ENCODE measurements at regions not wholly inside any gene's neighbourhood (a gene's known extent, or its start where the extent isn't known, plus 50 kb on each side); places are given as distances from the start of the nearest gene placed in this dataset.
"Not testable (repeated sequence)": the region's sequence is repeated elsewhere in the genome, so short reads cannot be mapped to it uniquely, and the experiment has no call there.

GRCh38 chr15:77864211-77865105, 213.1 kb downstream of the TBC1D2B start:
- H3K27ac ChIP-seq: no peak overlapping the region
- H3K9me3 ChIP-seq: no peaks in the 10 kb centered on the region
- no peak overlapping the region for H3K9ac ChIP-seq
- H3K4me2 ChIP-seq: no peak overlapping the region
- no peak overlapping the region for H3K4me3 ChIP-seq
- 0 out of 2 replicates have a peak, but pooled peaks cover 5% of the 10 kb centered on the region for H4K20me1 ChIP-seq
- no peaks in the 10 kb centered on the region for H3K27me3 ChIP-seq
- TF ChIP-seq Cebpa-rat (IDR thresholded peaks at IDR 0.05): no peak
- H3K36me3 ChIP-seq: no peaks in the 10 kb centered on the region
- peaks cover 42% of the 10 kb centered on the region for H3K4me1 ChIP-seq

GRCh38 chr15:77863491-77864105, 213.9 kb downstream of the TBC1D2B start:
- peak overlapping the region; percentile 64; the same call in 1 of the 2 replicates for H3K4me2 ChIP-seq
- H3K4me3 ChIP-seq: no peak overlapping the region

GRCh38 chr15:77862651-77863104, 214.8 kb downstream of the TBC1D2B start:
- H3K36me3 ChIP-seq: no peaks in the 10 kb centered on the region
- H3K4me3 ChIP-seq: no peak overlapping the region
- no peaks in the 10 kb centered on the region for H3K9me3 ChIP-seq
- H3K9ac ChIP-seq: peak overlapping the region; percentile 16; the same call in 1 of the 2 replicates
- peaks cover 27% of the 10 kb centered on the region for H3K4me1 ChIP-seq
- H3K27me3 ChIP-seq: no peaks in the 10 kb centered on the region
- TF ChIP-seq Cebpa-rat (IDR thresholded peaks at IDR 0.05): no peak
- peak overlapping the region; percentile 64 for H3K4me2 ChIP-seq
- no peaks in the 10 kb centered on the region for H4K20me1 ChIP-seq
- H3K27ac ChIP-seq: 0 out of 2 replicates have a peak overlapping the region, but pooled peaks have one; percentile 5

More at GRCh38 chr15:77863491-77864105, 213.9 kb downstream of the TBC1D2B start:
- H3K27me3 ChIP-seq: no peaks in the 10 kb centered on the region
- H3K27ac ChIP-seq: no peak overlapping the region
- 0 out of 2 replicates have a peak, but pooled peaks cover 5% of the 10 kb centered on the region for H4K20me1 ChIP-seq
- peaks cover 37% of the 10 kb centered on the region for H3K4me1 ChIP-seq
- peak overlapping the region; percentile 16; the same call in 1 of the 2 replicates for H3K9ac ChIP-seq
- no peaks in the 10 kb centered on the region for H3K36me3 ChIP-seq
- TF ChIP-seq Cebpa-rat (IDR thresholded peaks at IDR 0.05): no peak
- no peaks in the 10 kb centered on the region for H3K9me3 ChIP-seq

GRCh38 chr15:77861997-77862635, 215.4 kb downstream of the TBC1D2B start:
- not testable (repeated sequence) for H3K9ac ChIP-seq, H3K9me3 ChIP-seq, H4K20me1 ChIP-seq, H3K36me3 ChIP-seq, H3K27me3 ChIP-seq, H3K4me3 ChIP-seq
- 0 out of 2 replicates have a peak overlapping the region, but pooled peaks have one; percentile 64 for H3K4me2 ChIP-seq
- 0 out of 2 replicates have a peak overlapping the region, but pooled peaks have one; percentile 5 for H3K27ac ChIP-seq
- peaks cover 24% of the 10 kb centered on the region for H3K4me1 ChIP-seq

- Histone ChIP-seq H4K20me1 (no peaks in the 10 kb centered on the region), H3K9ac (no peak overlapping the region), H3K27ac (no peak overlapping the region), H3K36me3 (no peaks in the 10 kb centered on the region), H3K9me3 (no peaks in the 10 kb centered on the region), H3K27me3 (no peaks in the 10 kb centered on the region), H3K4me2 (peak overlapping the region; percentile 12; the same call in 1 of the 2 replicates), H3K4me3 (no peak overlapping the region), H3K4me1 (peaks cover 24% of the 10 kb centered on the region)
- no peak for TF ChIP-seq Cebpa-rat (IDR thresholded peaks at IDR 0.05)
Measured at GRCh38 chr15:77860071-77860691, 217.3 kb downstream of the TBC1D2B start.

GRCh38 chr15:77859491-77860060, 217.9 kb downstream of the TBC1D2B start:
- H3K36me3 ChIP-seq: no peaks in the 10 kb centered on the region
- no peak overlapping the region for H3K27ac ChIP-seq
- H4K20me1 ChIP-seq: no peaks in the 10 kb centered on the region
- no peak overlapping the region for H3K4me3 ChIP-seq
- H3K4me2 ChIP-seq: peak overlapping the region; percentile 12; the same call in 1 of the 2 replicates
- H3K9ac ChIP-seq: no peak overlapping the region
- no peaks in the 10 kb centered on the region for H3K27me3 ChIP-seq
- TF ChIP-seq Cebpa-rat (IDR thresholded peaks at IDR 0.05): no peak
- H3K9me3 ChIP-seq: no peaks in the 10 kb centered on the region
- peaks cover 29% of the 10 kb centered on the region for H3K4me1 ChIP-seq

GRCh38 chr15:77858792-77859490, 218.6 kb downstream of the TBC1D2B start:
- H3K4me3 ChIP-seq: no peak overlapping the region
- H4K20me1 ChIP-seq: no peaks in the 10 kb centered on the region
- H3K4me1 ChIP-seq: peaks cover 33% of the 10 kb centered on the region
- H3K27ac ChIP-seq: no peak overlapping the region
- peak overlapping the region; percentile 12; the same call in 1 of the 2 replicates for H3K4me2 ChIP-seq
- H3K9ac ChIP-seq: no peak overlapping the region
- no peaks in the 10 kb centered on the region for H3K36me3 ChIP-seq
- H3K9me3 ChIP-seq: no peaks in the 10 kb centered on the region
- no peaks in the 10 kb centered on the region for H3K27me3 ChIP-seq
- no peak for TF ChIP-seq Cebpa-rat (IDR thresholded peaks at IDR 0.05)

- no peaks in the 10 kb centered on the region for H4K20me1 ChIP-seq
- peaks cover 28% of the 10 kb centered on the region for H3K4me1 ChIP-seq
- no peaks in the 10 kb centered on the region for H3K9me3 ChIP-seq
- no peak overlapping the region for H3K4me2 ChIP-seq
- H3K27ac ChIP-seq: no peak overlapping the region
- no peak for TF ChIP-seq Cebpa-rat (IDR thresholded peaks at IDR 0.05)
- H3K27me3 ChIP-seq: no peaks in the 10 kb centered on the region
- no peak overlapping the region for H3K9ac ChIP-seq
- no peaks in the 10 kb centered on the region for H3K36me3 ChIP-seq
- H3K4me3 ChIP-seq: no peak overlapping the region
Measured at GRCh38 chr15:77857419-77857818, 220.1 kb downstream of the TBC1D2B start.
